ENCODE measurements at regions not wholly inside any gene's neighbourhood (a gene's known extent, or its start where the extent isn't known, plus 50 kb on each side); places are given as distances from the start of the nearest gene placed in this dataset.

DNA sequence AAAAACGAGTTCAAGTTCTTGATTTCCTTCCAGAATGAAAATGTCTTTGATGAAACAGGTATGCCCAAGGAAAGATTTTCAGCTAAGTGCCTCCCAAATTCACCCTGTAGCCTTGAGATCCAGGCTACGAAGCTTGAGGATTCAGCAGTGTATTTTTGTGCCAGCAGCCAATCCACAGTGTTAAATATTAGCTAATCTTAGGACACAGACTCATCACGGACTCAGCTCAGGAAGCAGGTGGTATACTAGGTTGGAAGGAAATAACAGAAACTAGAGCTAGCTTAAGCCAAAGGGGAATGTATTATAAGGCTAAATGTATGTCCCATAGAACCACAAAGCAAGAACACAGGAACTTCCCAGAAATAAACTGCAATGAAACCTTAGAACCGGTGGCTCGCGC lies 151.0 kb upstream of the PRSS1 start:
- TF ChIP-seq, protein P1, sequence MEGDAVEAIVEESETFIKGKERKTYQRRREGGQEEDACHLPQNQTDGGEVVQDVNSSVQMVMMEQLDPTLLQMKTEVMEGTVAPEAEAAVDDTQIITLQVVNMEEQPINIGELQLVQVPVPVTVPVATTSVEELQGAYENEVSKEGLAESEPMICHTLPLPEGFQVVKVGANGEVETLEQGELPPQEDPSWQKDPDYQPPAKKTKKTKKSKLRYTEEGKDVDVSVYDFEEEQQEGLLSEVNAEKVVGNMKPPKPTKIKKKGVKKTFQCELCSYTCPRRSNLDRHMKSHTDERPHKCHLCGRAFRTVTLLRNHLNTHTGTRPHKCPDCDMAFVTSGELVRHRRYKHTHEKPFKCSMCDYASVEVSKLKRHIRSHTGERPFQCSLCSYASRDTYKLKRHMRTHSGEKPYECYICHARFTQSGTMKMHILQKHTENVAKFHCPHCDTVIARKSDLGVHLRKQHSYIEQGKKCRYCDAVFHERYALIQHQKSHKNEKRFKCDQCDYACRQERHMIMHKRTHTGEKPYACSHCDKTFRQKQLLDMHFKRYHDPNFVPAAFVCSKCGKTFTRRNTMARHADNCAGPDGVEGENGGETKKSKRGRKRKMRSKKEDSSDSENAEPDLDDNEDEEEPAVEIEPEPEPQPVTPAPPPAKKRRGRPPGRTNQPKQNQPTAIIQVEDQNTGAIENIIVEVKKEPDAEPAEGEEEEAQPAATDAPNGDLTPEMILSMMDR (IDR thresholded peaks at IDR 0.05): no peak
- intact Hi-C loops (cut with DNase I): no loop called here
- no peak overlapping the region for H3K27ac ChIP-seq
- DNase-seq (ENCODE audit: low spot score in 2 of 2): no peak
- no peaks in the 10 kb centered on the region for H3K9me3 ChIP-seq
- H3K36me3 ChIP-seq: no peaks in the 10 kb centered on the region
- H3K4me3 ChIP-seq: no peak overlapping the region
- no peaks in the 10 kb centered on the region for H3K27me3 ChIP-seq
- H3K4me1 ChIP-seq: no peaks in the 10 kb centered on the region

DNA sequence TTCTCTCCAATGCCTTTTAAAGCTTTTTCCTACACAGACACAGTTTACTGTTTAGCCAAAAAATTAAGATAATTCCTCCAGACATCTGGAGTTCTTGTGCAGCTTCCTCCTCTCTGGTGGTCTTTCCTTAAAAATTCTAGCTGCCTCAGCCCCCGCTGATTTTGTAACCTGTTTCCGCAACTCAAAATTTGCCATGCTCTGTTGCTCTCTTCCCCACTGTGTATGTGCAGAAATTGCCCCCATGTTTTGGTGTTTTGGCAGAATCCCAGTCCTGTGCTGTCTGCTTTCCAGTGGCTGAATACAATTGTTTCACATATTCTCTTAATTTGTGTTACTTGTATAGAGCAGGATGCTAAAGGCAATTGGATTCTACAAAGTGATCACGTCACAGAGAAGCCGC lies 151.7 kb upstream of the PRSS1 start:
- TF ChIP-seq, protein P1 (IDR thresholded peaks at IDR 0.05): no peak
- intact Hi-C loops (cut with DNase I): no loop called here
- Histone ChIP-seq H3K36me3 (no peaks in the 10 kb centered on the region), H3K27me3 (no peaks in the 10 kb centered on the region), H3K9me3 (no peaks in the 10 kb centered on the region), H3K27ac (no peak overlapping the region), H3K4me1 (no peaks in the 10 kb centered on the region), H3K4me3 (no peak overlapping the region)
- DNase-seq (ENCODE audit: low spot score in 2 of 2): no peak

DNA sequence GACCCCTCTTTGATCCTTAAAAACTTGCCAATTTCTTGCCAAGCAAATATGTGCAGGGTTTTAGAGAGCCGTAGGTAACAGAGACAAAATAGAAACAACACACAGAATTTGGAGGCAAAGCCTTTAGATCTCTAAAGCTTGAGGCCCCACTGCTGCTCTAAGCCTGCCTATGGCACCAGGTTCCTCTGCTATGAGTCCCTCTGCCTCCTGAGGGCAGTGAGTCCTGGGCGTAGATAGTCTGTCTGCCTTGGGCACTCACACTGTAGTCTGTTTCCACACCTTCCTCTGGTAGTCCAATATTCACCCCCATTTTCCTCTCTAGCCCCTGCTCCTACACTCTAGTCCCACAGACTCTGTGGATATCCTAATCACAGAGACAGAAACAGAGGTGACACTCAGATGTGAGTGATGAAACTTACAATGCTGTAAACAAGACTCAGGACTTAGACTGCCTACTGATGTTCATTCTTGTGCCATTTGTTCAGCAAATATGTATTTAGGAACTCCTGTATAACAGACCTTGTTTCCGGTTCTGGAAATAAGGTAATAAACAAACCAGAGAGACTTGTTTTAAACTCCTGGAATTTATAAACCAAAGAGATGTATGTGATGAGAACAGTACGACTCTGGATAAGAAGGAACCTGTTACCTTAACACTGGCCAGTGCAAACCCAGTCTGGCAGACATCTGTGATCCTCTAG lies 153.3 kb upstream of the PRSS1 start:
- no peaks in the 10 kb centered on the region for H3K4me1 ChIP-seq
- H3K9me3 ChIP-seq: no peaks in the 10 kb centered on the region
- H3K27me3 ChIP-seq: no peaks in the 10 kb centered on the region
- no peak for DNase-seq (ENCODE audit: low spot score in 2 of 2)
- intact Hi-C loops (cut with DNase I): no loop called here
- H3K36me3 ChIP-seq: no peaks in the 10 kb centered on the region
- no peak overlapping the region for H3K27ac ChIP-seq
- TF ChIP-seq, protein P1 (IDR thresholded peaks at IDR 0.05): no peak
- H3K4me3 ChIP-seq: no peak overlapping the region

DNA sequence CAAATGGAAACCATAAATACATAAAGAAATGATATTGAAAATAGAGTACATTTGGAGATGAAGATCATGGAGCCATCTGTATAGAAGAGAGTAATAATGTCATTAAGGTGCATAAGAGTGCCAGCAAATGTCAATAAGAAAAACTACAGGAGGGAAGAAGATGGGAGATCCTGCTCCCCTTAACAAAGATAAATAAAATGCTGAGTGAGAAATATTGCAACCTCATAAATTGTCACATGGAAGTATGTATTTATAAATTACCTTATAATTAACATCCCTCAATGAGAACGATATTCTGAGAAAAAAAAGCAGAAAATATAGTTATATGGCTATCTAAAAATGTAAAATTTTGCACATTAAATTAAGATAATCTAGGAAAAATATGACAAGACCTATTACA lies 155.2 kb upstream of the PRSS1 start:
- H3K27ac ChIP-seq: no peak overlapping the region
- H3K36me3 ChIP-seq: no peaks in the 10 kb centered on the region
- no peaks in the 10 kb centered on the region for H3K27me3 ChIP-seq
- no peak for DNase-seq (ENCODE audit: low spot score in 2 of 2)
- no peaks in the 10 kb centered on the region for H3K4me1 ChIP-seq
- intact Hi-C loops (cut with DNase I): no loop called here
- no peaks in the 10 kb centered on the region for H3K9me3 ChIP-seq
- TF ChIP-seq, protein P1 (IDR thresholded peaks at IDR 0.05): no peak
- H3K4me3 ChIP-seq: no peak overlapping the region

DNA sequence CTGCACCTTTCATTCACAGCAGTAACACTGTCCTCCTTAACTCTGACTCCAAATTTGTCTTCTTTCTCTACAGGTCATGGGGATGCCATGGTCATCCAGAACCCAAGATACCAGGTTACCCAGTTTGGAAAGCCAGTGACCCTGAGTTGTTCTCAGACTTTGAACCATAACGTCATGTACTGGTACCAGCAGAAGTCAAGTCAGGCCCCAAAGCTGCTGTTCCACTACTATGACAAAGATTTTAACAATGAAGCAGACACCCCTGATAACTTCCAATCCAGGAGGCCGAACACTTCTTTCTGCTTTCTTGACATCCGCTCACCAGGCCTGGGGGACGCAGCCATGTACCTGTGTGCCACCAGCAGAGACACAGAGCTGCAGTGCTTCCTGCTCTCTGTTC lies 156.2 kb upstream of the PRSS1 start:
- H3K36me3 ChIP-seq: no peaks in the 10 kb centered on the region
- H3K9me3 ChIP-seq: no peaks in the 10 kb centered on the region
- H3K4me1 ChIP-seq: no peaks in the 10 kb centered on the region
- H3K27ac ChIP-seq: no peak overlapping the region
- intact Hi-C loops (cut with DNase I): no loop called here
- TF ChIP-seq, protein P1 (IDR thresholded peaks at IDR 0.05): no peak
- no peak overlapping the region for H3K4me3 ChIP-seq
- DNase-seq (ENCODE audit: low spot score in 2 of 2): no peak
- no peaks in the 10 kb centered on the region for H3K27me3 ChIP-seq

DNA sequence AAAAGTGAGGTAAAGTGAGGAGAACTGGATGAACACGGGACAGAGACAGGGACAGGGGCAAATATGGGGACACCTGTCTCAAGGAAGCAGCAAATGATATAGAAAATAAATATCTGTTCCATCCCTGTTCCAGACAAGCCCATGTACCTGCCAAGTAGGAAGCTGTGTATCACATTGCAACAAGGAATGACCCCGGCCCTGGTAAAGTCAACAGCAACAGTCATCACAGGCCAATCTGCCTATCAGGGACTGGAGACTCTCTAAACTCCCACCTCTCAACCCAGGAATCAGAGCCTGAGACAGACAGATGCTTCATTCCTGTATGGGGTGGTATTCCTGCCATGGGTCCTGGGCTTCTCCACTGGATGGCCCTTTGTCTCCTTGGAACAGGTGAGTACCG lies 156.6 kb upstream of the PRSS1 start:
- Histone ChIP-seq H3K27ac (no peak overlapping the region), H3K36me3 (no peaks in the 10 kb centered on the region), H3K4me1 (no peaks in the 10 kb centered on the region), H3K27me3 (no peaks in the 10 kb centered on the region), H3K4me3 (no peak overlapping the region), H3K9me3 (no peaks in the 10 kb centered on the region)
- no peak for DNase-seq (ENCODE audit: low spot score in 2 of 2)
- TF ChIP-seq, protein P1 (IDR thresholded peaks at IDR 0.05): no peak
- intact Hi-C loops (cut with DNase I): no loop called here

All from ascending aorta (tissue), 2 donors.